GM19025 (cell line): ENCODE measurements at regions not wholly inside any gene's neighbourhood (a gene's known extent, or its start where the extent isn't known, plus 50 kb on each side); places are given as distances from the start of the nearest gene placed in this dataset.

Experiments
- ATAC-seq: cut with Tn5 transposase; IDR thresholded peaks from one replicate; pipeline ENCODE4 v1.9.1; 2021; ENCODE audit warnings: mild to moderate bottlenecking, low read depth, moderate library complexity; ENCODE audit not compliant: unreplicated experiment

- no peak for ATAC-seq
Observed at GRCh38 chr4:165715989-165716388, 157.0 kb upstream of the TLL1 start.

DNA sequence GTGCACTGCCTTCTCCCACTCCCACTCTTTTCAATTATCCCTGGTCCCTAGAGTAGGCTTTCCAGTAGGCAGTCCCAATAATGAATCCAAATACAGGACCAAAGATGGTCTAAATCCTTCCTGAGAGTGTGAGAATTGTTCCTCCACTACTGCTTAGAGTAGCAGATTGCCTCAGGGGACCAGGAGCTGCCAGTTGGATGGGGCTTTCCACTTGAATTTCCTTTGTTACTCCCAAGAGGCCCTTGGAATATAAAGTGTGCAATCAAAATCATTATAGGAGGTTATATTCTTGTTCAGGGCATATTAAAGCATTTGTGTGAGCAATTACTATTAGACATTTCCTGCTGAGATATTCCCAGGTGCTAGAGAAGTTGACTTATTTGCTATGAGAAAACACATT is 156.6 kb upstream of the TLL1 start:
- ATAC-seq = no peak

DNA sequence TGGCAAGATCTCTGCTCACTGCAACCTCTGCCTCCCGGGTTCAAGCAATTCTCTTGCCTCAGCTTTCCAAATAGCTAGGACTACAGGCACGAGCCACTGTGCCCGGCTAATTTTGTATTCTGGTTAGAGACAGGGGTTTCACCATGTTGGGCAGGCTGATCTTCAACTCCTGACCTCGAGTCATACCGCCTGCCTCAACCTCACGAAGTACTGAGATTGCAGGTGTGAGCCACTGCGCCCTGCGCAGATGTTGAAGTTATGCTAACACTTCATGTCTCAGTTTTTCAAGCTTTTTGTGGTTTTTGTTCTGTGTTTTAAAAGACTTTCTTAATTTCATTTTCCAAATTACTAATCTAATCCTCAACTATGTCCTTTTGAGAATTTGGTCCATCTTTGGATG is 154.4 kb upstream of the TLL1 start:
- ATAC-seq = no peak

- no peak for ATAC-seq
Observed at GRCh38 chr4:165720411-165721082, 152.5 kb upstream of the TLL1 start.

GRCh38 chr4:165721815-165722214 is 151.2 kb upstream of the TLL1 start:
- no peak for ATAC-seq

DNA sequence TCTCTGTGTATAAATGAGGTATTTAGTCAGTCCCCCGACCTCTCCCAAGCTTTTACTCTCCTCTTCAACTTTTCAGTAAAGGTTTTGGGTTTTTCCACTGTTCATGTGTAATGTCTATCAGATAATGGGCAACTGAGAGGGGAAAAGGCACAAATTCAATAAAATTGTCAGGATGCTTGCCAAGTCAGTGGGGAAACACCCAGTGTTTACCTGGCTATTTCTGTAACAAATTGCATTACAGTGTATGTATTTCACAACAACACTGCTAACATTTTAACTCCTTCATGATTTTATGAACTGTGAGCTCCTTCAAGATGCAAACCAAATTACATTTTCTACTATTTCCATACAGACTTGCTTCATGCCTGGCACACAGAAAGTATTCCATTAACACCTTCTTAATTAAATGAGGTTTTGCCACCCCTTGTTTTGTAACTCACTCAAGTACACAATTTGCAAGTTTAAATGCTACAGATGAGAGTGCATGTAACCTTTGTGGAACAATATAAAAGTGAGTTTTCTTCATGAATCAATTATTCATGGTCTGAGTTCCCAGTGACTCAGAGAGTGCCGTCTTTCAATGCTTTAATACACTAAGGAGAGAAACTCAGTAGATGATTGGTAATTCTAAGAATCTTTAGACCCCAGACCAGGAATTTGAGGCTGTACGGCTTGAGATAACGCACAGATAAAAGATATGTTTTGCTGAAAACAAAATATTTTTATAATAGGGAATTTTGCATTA is 149.8 kb upstream of the TLL1 start:
- ATAC-seq = no peak

DNA sequence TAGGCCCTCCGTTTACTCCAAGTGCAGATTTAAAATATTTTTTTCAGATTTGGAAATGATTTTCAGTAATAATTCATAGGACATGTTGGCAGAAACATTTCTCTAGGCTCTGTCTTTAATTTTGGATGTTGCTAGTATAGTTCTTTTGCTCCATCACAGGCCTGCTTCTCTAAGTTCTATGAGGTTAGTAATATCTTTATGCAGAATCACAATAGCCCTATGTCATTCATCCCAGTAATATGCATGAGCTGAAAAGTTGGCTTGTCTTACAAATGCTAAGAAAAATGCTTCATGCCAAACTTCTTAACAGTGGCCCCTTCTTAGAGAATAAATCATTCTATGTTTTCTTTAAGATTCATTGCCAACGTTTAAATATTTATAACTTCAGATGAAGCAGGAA is 148.3 kb upstream of the TLL1 start:
- no peak for ATAC-seq

DNA sequence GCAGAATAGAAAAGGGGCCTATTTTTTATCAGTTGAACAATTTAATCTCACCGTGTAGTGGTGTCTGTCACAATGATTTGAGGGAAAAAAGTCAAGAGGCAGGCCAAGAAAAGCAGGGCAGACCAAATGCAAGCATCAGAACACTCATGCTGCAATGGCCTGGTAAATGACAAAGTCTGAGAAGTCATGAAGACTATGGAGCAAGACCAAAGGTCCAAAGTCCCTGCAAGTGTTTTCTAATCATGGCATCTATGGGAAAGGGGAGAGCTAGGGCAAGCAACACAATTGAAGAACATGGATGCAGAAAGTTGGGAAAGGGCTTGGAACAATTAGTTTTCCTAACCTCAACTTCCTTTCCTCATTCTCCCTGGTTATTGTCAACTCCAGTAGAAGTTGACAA is 147.7 kb upstream of the TLL1 start:
- no peak for ATAC-seq

DNA sequence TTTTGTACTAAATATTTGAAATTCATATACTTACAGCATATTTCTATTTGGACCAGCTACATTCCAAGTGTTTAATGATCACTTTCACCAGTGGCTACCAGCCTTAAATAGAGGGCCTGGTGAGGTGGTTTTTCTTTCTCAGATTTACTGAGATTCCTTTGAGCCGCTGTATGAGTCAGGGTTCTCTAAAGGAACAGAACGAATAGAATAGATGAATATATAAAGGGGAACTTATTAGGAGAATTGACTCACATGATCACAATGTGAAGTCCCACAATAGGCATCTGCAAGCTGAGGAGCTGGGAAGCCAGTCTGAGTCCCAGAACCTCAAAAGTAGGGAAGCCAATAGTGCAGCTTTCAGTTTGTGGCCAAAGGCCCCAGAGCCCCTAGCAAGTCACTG is 146.2 kb upstream of the TLL1 start:
- ATAC-seq = no peak

GRCh38 chr4:165737309-165737972 is 135.6 kb upstream of the TLL1 start:
- ATAC-seq = no peak

DNA sequence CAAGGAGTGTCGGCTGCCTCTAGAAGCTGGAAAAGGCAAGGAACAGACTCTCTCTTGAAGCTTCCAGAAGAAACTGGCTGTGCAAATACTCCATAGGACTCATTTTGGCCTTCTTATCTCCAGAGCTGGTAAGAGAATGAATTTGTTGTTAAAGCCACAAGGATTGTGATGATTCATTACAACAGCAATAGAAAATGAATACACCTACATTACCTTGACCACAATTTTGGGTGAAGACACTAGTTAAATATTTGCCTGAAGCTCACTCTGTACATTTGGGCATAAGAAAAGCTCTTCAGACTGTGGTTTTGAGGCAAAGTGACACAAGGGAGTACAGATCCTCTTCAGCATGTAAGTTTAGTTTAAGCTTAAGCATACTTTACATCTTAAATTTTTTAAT is 134.5 kb upstream of the TLL1 start:
- no peak for ATAC-seq

DNA sequence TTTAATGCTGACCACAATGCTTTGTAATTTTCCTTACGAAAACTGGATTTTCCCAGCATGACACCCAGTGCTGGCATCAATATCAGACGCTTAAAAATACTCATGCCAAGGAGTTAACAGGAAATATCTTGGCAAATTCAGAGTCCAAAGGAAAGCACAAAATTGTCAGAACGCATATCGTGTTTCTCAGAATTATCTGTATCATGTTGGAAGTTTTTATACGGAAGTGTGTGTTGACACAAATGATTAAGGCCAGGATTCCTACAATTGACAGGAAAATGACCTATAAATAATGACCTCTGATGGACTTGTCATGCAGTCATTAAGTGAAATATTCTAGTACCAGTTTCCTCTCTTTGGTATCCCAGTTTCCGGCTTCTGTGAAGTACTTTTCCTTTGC is 132.1 kb upstream of the TLL1 start:
- ATAC-seq = no peak

DNA sequence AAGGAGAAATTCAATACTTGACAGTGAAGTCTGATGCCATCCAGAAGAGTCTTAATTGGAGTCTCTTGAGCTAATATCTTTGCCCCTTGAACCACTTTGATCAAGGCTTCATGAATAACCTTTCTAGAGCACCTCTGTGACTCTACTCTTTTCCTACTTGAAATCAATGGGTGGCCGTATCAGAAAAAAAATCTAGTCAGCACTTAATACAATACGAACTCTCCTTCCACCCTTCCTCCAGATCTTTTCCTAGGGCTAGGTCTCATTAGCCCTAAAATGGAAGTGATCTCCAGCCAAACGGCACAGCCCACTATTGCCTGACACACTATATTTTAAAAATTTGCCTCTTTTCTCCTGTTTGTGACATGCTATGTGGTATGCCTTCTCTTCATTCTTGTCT is 129.6 kb upstream of the TLL1 start:
- no peak for ATAC-seq

GRCh38 chr4:165744370-165744769 is 128.7 kb upstream of the TLL1 start:
- no peak for ATAC-seq

GRCh38 chr4:165748321-165748720 is 124.7 kb upstream of the TLL1 start:
- ATAC-seq = no peak

- no peak for ATAC-seq
Observed at GRCh38 chr4:165751882-165752281, 121.2 kb upstream of the TLL1 start.

- ATAC-seq = no peak
Observed at GRCh38 chr4:165754664-165755063, 118.4 kb upstream of the TLL1 start.

- ATAC-seq = no peak
Observed at GRCh38 chr4:165756836-165757235, 116.2 kb upstream of the TLL1 start.

- ATAC-seq = no peak
Observed at GRCh38 chr4:165757451-165757850, 115.6 kb upstream of the TLL1 start.

GRCh38 chr4:165758086-165758485 is 115.0 kb upstream of the TLL1 start:
- ATAC-seq = no peak

DNA sequence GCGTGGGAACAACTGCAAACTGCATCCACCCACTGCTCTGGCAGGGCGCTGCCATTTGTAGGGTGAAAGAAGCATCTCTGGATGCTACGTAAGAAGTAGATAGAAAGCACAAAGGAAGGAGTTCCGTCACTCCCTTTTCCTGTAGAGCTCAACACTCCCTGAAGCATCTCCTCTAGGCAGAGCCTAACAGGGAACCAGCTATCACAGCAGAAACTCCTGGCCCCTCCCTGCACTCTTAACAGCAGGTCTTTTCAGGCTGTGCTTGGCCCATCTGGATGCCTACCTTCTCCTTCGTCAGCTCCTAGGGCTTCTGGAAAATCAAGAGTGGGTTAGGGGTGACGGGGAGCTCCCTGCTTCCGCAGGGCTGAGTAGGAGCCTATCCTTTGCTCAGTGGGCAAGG is 112.9 kb upstream of the TLL1 start:
- no peak for ATAC-seq

DNA sequence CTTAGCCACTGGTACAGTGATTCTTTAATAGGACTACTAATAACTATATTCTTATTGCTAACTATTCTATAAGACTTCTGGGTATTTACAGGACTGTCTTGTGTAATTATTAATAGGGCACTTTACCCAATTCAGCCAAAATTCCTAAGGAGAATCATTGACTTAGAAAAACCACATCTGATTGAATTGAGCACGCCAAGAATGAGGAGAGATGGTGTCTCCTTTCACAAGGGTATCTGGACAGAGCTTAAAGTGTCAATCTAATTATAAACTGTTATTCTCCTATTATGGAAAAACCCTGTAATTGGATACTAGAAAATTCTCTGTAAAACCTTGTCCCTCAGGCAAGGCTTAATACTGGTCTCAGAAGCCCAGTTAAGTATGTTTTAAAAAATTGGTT is 111.1 kb upstream of the TLL1 start:
- ATAC-seq = no peak
